ENCODE measurements at regions not wholly inside any gene's neighbourhood (a gene's known extent, or its start where the extent isn't known, plus 50 kb on each side); places are given as distances from the start of the nearest gene placed in this dataset.

DNA sequence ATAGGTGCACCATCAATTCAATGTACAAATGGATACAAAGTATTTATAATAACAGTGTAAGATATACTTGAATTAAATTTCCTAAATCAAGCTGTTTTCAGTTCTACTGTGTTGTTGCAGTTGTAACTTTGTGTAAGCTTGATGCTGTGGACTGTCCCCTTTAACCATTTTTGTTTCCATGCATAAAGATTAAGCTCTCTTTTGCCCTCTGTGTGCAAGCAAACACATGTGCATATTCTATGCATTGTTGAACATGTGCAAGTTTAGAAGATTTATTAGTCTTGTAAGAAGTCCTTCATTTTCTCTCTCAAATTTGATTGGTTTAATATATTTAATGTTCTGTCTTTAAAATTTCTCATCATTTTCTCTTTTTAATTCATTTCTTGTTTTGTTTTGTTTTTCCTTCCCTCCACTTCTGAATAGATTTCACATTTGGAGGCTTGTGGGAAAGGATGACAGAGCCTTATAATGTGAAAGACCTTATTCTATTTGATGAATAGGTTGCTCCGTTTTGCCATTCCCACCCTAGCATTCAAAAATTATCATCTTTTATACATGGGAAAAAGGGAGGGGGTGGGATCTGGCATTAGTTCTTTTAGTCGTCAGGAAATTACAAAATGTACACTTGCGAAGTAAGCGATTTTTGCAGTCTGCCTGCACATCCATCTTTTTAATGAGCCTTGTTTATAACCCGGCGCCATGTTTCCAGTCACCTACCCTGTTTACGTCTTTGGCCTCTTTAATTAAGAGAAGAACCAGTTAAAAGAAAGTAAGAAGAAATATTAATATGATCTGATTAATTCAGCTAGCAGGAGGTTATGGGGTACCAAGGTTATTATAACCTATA, 961.5 kb upstream of the NR2F2 start:
- TF ChIP-seq, protein P1, sequence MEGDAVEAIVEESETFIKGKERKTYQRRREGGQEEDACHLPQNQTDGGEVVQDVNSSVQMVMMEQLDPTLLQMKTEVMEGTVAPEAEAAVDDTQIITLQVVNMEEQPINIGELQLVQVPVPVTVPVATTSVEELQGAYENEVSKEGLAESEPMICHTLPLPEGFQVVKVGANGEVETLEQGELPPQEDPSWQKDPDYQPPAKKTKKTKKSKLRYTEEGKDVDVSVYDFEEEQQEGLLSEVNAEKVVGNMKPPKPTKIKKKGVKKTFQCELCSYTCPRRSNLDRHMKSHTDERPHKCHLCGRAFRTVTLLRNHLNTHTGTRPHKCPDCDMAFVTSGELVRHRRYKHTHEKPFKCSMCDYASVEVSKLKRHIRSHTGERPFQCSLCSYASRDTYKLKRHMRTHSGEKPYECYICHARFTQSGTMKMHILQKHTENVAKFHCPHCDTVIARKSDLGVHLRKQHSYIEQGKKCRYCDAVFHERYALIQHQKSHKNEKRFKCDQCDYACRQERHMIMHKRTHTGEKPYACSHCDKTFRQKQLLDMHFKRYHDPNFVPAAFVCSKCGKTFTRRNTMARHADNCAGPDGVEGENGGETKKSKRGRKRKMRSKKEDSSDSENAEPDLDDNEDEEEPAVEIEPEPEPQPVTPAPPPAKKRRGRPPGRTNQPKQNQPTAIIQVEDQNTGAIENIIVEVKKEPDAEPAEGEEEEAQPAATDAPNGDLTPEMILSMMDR (IDR thresholded peaks at IDR 0.05; ENCODE audit: low read length) = no peak
- no peak for TF ChIP-seq EZH2 (optimal IDR thresholded peaks at IDR 0.05; ENCODE audit: low read depth, low read length)

Measured in MM.1S (cell line).